K562 (cell line): ENCODE measurements at regions not wholly inside any gene's neighbourhood (a gene's known extent, or its start where the extent isn't known, plus 50 kb on each side); places are given as distances from the start of the nearest gene placed in this dataset.

Experiments
- ATAC-seq: fragments of 200-7000 bp; cut with Tn5 transposase; 3 replicates; pipeline ENCODE4 v1.9.1; 2020; ENCODE audit warnings: moderate library complexity
- BruUV-seq: library from RNA; stranded (reverse); fragments of 400-500 nt; replicated peaks from 2 replicates; lab custom pipeline; 2021; lab: Mats Ljungman, UMichigan
- CTCF ChIA-PET: fragments of 300-600 bp; formaldehyde crosslinking; extraction: SDS; loops from one replicate; lab custom pipeline; 2021; ENCODE audit warnings: low intra/inter-chr PET ratio; lab: Yijun Ruan, JAX
- POLR2A ChIA-PET: fragments of 300-600, 350-650 bp; sonication (Branson Sonifier 250); formaldehyde crosslinking; extraction: SDS; loops from one replicate; lab custom pipeline; 2021; ENCODE audit warnings: antibody characterized with exemption, inconsistent platforms; lab: Yijun Ruan, JAX
- DNase-seq, 4 experiments: peaks; one replicate each; pipeline versions ENCODE4 v3.0.0 to v3.0.0-alpha.2; 2011 to 2018; ENCODE audit warnings: low spot score in 3 of 4, mixed read lengths in 3 of 4; ENCODE audit errors: extremely low read depth in 1 of 4
- FAIRE-seq: peaks from 2 replicates; lab custom pipeline; 2011; peaks lifted over from hg19 to GRCh38; lab: Jason Lieb, UNC
- H2AFZ ChIP-seq: 2 replicates; pipeline ENCODE4 v1.6.0; 2011; ENCODE audit warnings: low read depth, low read length, control low read depth, inconsistent platforms
- H3K27ac ChIP-seq: fragments of 200-600 bp; 3 replicates; pipeline ENCODE4 v1.8.0; 2011; ENCODE audit warnings: low read depth, mild to moderate bottlenecking, control low read depth, inconsistent platforms, low read length, moderate library complexity, mixed read lengths; ENCODE audit errors: extremely low read depth
- H3K27me3 ChIP-seq, 2 experiments: fragments of 300-600 bp in 1 of 2; 2 replicates in 1 of 2; 3 replicates in 1 of 2; pipeline versions ENCODE4 v1.6.0 to v1.8.0; 2011; ENCODE audit warnings: inconsistent platforms in 2 of 2, low read length in 2 of 2, mild to moderate bottlenecking in 1 of 2, mixed read lengths in 1 of 2, moderate library complexity in 1 of 2; ENCODE audit not compliant: control insufficient read depth in 2 of 2, insufficient read depth in 2 of 2
- H3K36me3 ChIP-seq: fragments of 300-600 bp; 3 replicates; pipeline ENCODE4 v1.8.0; 2011; ENCODE audit warnings: mild to moderate bottlenecking, low read length, inconsistent platforms; ENCODE audit not compliant: control insufficient read depth, insufficient read depth
- H3K4me1 ChIP-seq, 2 experiments: fragments of 200-600 bp in 1 of 2; replicated peaks in 1 of 2; 2 replicates in 1 of 2; 3 replicates in 1 of 2; pipeline versions ENCODE4 v1.5.1 to v1.8.0; 2011; ENCODE audit warnings: inconsistent platforms in 2 of 2, low read length in 2 of 2, mild to moderate bottlenecking in 1 of 2, mixed read lengths in 1 of 2, moderate library complexity in 1 of 2; ENCODE audit not compliant: control insufficient read depth in 2 of 2, insufficient read depth in 2 of 2
- H3K4me2 ChIP-seq: 2 replicates; pipeline ENCODE4 v1.6.1; 2011; ENCODE audit warnings: low read length, control low read depth, inconsistent platforms, mixed read lengths; ENCODE audit not compliant: insufficient read depth
- H3K4me3 ChIP-seq: fragments of 200-600 bp; sonication (generic), shearing (Covaris generic); 2 replicates; pipeline ENCODE4 v1.5.1; 2016; ENCODE audit warnings: control low read depth, inconsistent platforms
- H3K79me2 ChIP-seq: fragments of 200-600 bp; 3 replicates; pipeline ENCODE4 v1.8.0; 2011; ENCODE audit warnings: low read length, inconsistent platforms; ENCODE audit not compliant: control insufficient read depth, insufficient read depth
- H3K9ac ChIP-seq, 2 experiments: 2 replicates each; pipeline versions ENCODE4 v1.6.0 to v1.6.1; 2011; ENCODE audit warnings: low read depth in 2 of 2, low read length in 2 of 2, control low read depth in 1 of 2, inconsistent platforms in 1 of 2, mild to moderate bottlenecking in 1 of 2, mixed read lengths in 1 of 2; ENCODE audit not compliant: insufficient read depth in 1 of 2
- H3K9me1 ChIP-seq: one replicate; pipeline ENCODE4 v1.6.0; 2011; ENCODE audit warnings: inconsistent platforms, mild to moderate bottlenecking, low read length, moderate library complexity; ENCODE audit not compliant: control insufficient read depth, insufficient read depth
- H3K9me3 ChIP-seq: replicated peaks from 2 replicates; pipeline ENCODE4 v1.5.1; 2011; ENCODE audit warnings: low read depth, low read length, inconsistent platforms; ENCODE audit not compliant: control insufficient read depth, insufficient read depth
- H4K20me1 ChIP-seq: replicated peaks from 2 replicates; pipeline ENCODE4 v1.6.1; 2011; ENCODE audit warnings: low read length, inconsistent platforms, mixed read lengths; ENCODE audit not compliant: control insufficient read depth, insufficient read depth
- ARHGAP35 ChIP-seq: fragments of 450-650 bp; IDR thresholded peaks from 2 replicates; pipeline ENCODE4 v1.6.1; 2018; ENCODE audit not compliant: partially characterized antibody
- ELF1 ChIP-seq: fragments of 200-800 bp; sonication (Bioruptor generic); IDR thresholded peaks from 2 replicates; pipeline ENCODE4 v1.6.1; 2016; ENCODE audit warnings: missing genetic modification characterization, missing compliant biosample characterization
- MCM7 ChIP-seq, 2 experiments: fragments of 450-650 bp; IDR thresholded peaks; 2 replicates each; pipeline ENCODE4 v1.6.1; 2016 to 2018
- NFRKB ChIP-seq: fragments of 450-650 bp; IDR thresholded peaks from 2 replicates; pipeline ENCODE4 v1.6.1; 2016; ENCODE audit warnings: low read depth
- PHF20 ChIP-seq: fragments of 450-650 bp; IDR thresholded peaks from 2 replicates; pipeline ENCODE4 v1.6.1; 2018; ENCODE audit not compliant: partially characterized antibody
- PHF21A ChIP-seq: fragments of 450-650 bp; IDR thresholded peaks from 2 replicates; pipeline ENCODE4 v1.6.1; 2017; ENCODE audit warnings: low read depth, borderline replicate concordance
- SMC3 ChIP-seq: conservative IDR thresholded peaks from 2 replicates; pipeline ENCODE4 v1.6.1; 2011; ENCODE audit warnings: low read depth, low read length, improper control_type of control experiment; ENCODE audit not compliant: insufficient read depth
- SRSF7 ChIP-seq: fragments of 200-400 bp; formaldehyde crosslinking; optimal IDR thresholded peaks from 2 replicates; pipeline ENCODE3; 2017; ENCODE audit warnings: mild to moderate bottlenecking, low read depth, low read length
- ZNF175 ChIP-seq: fragments of 200-800 bp; sonication (Bioruptor generic); IDR thresholded peaks from 2 replicates; pipeline ENCODE4 v1.6.1; 2016; ENCODE audit warnings: low read depth, mild to moderate bottlenecking, missing genetic modification characterization, missing compliant biosample characterization
- ZNF561 ChIP-seq: fragments of 450-650 bp; formaldehyde crosslinking; conservative IDR thresholded peaks from 2 replicates; pipeline ENCODE4 v1.4.0; 2020; ENCODE audit warnings: mild to moderate bottlenecking, moderate library complexity
- WGBS: fragments of 100-300 bp; shearing (Covaris generic); methylation state at CpG from one replicate; pipeline ENCODE4 v1.1.6; 2016; ENCODE audit warnings: low coverage, mixed read lengths; ENCODE audit not compliant: insufficient coverage; ENCODE audit errors: missing lambda C conversion rate; 5-methylcytosine and 5-hydroxymethylcytosine counted together
- in situ Hi-C: fragments of 300-500 bp; cut with MboI; formaldehyde crosslinking; loops from 4 replicates; pipeline ENCODE4 v1.15.0; 2018; ENCODE audit warnings: inconsistent platforms, mixed read lengths
- intact Hi-C: fragments of 100-400 bp; cut with micrococcal nuclease; formaldehyde crosslinking; loops from 2 replicates; pipeline ENCODE4 v1.14.2; 2022
- TF ChIP-seq, protein P1 (sequence below): sonication (generic); formaldehyde crosslinking; IDR thresholded peaks from 2 replicates; pipeline ENCODE4 v1.8.1; 2023; ENCODE audit warnings: mild to moderate bottlenecking, missing genetic modification reagents
- TF ChIP-seq, protein P2 (sequence below): sonication (generic); formaldehyde crosslinking; IDR thresholded peaks from 2 replicates; pipeline ENCODE4 v1.8.0; 2022; ENCODE audit warnings: mild to moderate bottlenecking, missing genetic modification reagents

DNA sequence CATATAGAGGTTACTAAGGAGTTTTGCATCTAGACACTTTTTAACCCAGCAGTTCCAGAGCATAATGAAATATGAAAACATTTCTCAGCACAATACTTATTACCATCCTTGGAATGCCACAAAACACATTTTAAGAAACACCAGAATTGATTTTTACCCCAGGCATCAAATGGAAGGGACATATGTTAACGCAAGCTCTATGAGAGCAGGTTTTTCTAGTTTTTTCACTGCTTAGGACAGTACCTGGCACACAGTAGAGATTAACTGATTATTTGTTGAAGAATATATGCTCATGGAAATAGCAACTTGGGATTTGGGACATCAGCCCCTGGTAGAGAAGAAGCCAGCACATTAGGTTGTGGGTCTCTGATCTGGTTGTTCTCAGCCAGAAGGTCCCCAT, 67.0 kb upstream of the ARID5B start:
- Histone ChIP-seq H3K36me3 (no peaks in the 10 kb centered on the region; the same call in 2 of the 3 replicates), H3K79me2 (no peaks in the 10 kb centered on the region), H3K9me1 (no peaks in the 10 kb centered on the region), H2AFZ (peak overlapping the region; percentile 91), H3K4me1 (peaks cover 12 to 32% of the 10 kb centered on the region in 2 experiments; a peak in 4 of 5 replicates), H3K4me3 (no peak overlapping the region), H4K20me1 (no peaks in the 10 kb centered on the region), H3K9ac (no peak overlapping the region), H3K27ac (no peak overlapping the region; the same call in 2 of the 3 replicates), H3K27me3 (no peaks in the 10 kb centered on the region), H3K4me2 (no peak overlapping the region), H3K9me3 (peaks cover 7% of the 10 kb centered on the region)
- POLR2A ChIA-PET = interaction anchor here (0.9 kb wide), 2 partner anchors 83 to 146 kb away, joined by 3 to 4 read pairs; no protein-coding TSS in a partner anchor
- WGBS = 100% methylated on average over 1 of the region's 1 CpG
- no peak for ATAC-seq
- no TSS peak for BruUV-seq
- no peak for DNase-seq
- in situ Hi-C loops (loop anchor here (5.0 kb wide), 1 partner anchor 82 kb away; no protein-coding TSS in a partner anchor), intact Hi-C loops (loop anchor here (2.0 to 10.0 kb wide), 5 partner anchors 52 to 1010 kb away; no protein-coding TSS in a partner anchor)
- TF ChIP-seq ZNF175 (CRISPR knock-in tag) (no peak), SMC3 (no peak), NFRKB (no peak), MCM7 (IDR thresholded peaks at IDR 0.05) (no peak), PHF20 (no peak), SRSF7 (no peak), ZNF561 (CRISPR knock-in tag) (no peak), ELF1 (tag) (no peak), ARHGAP35 (no peak), PHF21A (no peak)
- TF ChIP-seq, protein P1, sequence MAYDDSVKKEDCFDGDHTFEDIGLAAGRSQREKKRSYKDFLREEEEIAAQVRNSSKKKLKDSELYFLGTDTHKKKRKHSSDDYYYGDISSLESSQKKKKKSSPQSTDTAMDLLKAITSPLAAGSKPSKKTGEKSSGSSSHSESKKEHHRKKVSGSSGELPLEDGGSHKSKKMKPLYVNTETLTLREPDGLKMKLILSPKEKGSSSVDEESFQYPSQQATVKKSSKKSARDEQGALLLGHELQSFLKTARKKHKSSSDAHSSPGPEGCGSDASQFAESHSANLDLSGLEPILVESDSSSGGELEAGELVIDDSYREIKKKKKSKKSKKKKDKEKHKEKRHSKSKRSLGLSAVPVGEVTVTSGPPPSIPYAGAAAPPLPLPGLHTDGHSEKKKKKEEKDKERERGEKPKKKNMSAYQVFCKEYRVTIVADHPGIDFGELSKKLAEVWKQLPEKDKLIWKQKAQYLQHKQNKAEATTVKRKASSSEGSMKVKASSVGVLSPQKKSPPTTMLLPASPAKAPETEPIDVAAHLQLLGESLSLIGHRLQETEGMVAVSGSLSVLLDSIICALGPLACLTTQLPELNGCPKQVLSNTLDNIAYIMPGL (CRISPR knock-in tag) = no peak
- TF ChIP-seq, protein P2, sequence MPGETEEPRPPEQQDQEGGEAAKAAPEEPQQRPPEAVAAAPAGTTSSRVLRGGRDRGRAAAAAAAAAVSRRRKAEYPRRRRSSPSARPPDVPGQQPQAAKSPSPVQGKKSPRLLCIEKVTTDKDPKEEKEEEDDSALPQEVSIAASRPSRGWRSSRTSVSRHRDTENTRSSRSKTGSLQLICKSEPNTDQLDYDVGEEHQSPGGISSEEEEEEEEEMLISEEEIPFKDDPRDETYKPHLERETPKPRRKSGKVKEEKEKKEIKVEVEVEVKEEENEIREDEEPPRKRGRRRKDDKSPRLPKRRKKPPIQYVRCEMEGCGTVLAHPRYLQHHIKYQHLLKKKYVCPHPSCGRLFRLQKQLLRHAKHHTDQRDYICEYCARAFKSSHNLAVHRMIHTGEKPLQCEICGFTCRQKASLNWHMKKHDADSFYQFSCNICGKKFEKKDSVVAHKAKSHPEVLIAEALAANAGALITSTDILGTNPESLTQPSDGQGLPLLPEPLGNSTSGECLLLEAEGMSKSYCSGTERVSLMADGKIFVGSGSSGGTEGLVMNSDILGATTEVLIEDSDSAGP (CRISPR knock-in tag) = no peak
- FAIRE-seq = no peak
- CTCF ChIA-PET = interaction anchor here (2.9 kb wide), 1 partner anchor 84 kb away, joined by 23 read pairs; no protein-coding TSS in a partner anchor
